Activated CD4-positive, alpha-beta T cell treated with anti-CD3 and anti-CD28 coated beads for 1 hour (primary cell): ENCODE measurements at regions not wholly inside any gene's neighbourhood (a gene's known extent, or its start where the extent isn't known, plus 50 kb on each side); places are given as distances from the start of the nearest gene placed in this dataset.

Experiments
- DNase-seq: peaks from one replicate; pipeline ENCODE4 v3.0.0-alpha.2; 2020

DNA sequence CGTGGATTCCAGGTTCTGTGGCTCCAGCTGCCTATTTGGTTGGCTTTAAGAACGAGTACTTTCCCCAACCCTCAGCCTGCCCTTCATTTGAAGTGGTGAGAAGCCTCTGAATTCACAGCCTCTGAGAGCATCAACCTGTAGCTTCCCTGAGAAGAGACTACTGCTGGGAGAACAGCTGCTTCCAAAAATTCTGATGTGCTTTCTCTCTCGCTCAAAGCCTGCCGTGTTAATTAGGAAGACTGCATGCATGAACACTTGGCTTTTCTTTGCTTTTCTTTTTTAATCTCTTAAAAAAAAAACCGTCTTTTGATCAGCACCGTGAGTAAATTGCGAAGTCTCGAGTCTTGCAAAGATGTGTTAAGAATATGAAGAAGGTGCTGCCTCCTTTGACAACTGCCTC lies 153.4 kb upstream of the MAP1B start:
- DNase-seq, result no peak

DNA sequence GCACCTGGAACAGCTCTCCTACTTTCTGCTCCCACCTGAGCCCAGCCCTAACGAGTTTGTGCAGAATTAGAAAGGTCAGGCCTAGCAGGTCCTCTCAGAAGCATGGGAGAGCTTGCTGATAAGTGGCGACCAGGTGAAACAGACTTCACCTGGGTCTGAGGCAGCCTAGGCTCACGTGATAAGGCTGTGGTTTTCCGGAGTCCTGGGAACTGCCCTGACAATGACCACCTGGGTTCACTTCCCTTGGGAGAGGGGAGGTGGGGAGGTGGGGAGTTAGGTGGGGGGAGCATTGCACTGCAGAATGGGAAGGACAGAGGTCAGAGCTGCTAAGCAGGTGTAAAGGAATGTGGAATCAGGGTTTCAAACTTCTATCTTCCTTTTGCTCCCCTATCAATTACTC lies 152.9 kb upstream of the MAP1B start:
- no peak for DNase-seq

DNA sequence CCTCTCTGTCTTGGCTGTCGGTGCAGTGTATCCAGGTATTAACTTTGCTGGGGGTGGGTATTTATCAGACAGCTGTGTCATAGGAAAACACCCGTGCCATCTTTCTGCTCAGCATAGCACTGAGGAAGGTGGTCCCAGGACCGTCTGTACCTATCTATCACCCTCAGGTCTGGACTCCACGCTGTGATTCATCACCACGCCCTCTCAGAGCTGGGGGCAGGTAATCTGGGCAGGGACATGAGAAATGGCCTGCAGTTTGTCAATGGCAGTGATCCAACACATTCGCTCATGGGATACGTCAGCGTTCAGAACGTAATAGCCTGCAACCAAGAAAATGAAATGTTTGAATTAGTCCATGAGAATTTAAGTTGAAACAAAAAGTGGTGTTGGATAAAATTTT lies 151.6 kb upstream of the MAP1B start:
- DNase-seq, result no peak

DNA sequence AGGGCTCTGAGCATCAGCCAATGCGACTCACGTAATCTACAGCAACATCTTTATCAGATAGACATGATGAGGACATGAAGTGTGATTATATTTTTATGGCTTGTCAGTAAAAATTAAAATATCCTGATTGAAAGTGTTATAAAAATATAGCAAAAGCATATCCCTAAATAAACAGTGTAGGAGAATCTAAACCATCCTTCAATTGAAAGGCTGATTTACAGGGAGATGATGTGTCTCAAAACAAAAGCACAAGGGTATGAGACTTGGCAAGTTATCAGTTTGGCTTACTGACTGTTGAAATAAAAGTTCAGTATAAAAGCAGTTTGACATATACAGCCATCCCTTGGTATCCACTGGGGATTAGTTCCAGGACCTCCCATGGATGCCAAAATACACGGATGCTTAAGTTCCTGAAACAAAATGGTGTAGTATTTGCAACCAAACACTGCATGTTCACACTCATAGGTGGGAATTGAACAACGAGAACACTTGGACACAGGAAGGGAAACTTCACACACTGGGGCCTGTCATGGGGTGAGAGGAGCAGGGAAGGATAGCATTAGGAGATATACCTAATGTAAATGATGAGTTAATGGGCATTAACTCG lies 149.9 kb upstream of the MAP1B start:
- DNase-seq, result no peak

DNA sequence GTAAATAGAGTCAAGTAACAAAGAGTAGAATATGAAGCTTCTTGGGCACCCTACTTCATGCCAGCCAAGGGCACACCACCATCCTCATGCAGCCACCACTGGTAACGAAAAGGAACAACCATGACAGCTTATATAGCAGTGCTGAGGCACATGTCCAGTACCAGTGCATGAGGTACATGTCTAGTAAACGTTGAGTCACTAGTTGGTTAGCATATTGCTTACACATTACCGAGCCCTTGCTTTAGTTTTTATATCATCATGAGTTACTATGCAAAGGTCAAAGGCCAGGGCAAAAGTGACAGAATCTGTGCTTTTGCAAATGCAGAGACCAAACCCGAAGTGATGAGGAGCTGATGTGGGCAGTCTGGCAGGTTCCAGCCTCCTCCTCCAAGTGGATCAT lies 147.1 kb upstream of the MAP1B start:
- no peak for DNase-seq

DNA sequence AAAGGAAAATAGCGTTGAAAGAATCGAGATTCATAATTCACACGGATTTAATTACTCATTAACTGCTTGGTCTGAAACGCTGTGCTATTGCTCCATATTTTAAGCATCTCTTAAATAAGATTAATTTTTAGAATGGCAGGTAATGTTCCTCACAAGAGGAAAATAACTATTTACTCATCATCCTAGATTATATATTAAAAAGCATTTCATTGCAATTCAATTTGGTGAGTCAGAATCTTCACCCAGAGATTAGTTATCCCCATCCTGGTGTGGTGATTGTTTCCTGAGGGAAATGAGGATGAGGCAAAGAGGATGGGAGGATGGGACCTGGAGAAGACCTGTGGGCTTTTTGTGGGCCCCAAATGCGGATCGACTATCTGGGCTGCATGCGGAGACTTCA lies 145.5 kb upstream of the MAP1B start:
- DNase-seq, result no peak

DNA sequence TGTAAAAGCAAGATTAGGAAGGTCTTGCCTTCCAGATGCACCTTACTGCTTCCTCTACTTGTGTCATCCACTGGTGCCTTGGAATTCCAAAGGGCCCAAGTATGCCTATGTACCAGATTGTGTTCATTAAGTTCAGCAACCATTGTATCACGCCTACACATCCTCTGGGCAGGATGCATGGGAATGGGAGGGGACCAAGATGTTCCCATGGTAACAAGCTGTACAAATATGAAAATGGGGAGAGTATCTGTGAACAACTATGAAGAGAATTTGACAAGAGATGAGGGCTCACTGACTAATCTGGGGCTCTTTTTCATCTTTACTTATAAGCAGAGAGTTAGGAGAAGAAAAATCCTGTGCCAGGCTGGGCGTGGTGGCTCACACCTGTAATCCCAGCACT lies 137.8 kb upstream of the MAP1B start:
- no peak for DNase-seq

DNA sequence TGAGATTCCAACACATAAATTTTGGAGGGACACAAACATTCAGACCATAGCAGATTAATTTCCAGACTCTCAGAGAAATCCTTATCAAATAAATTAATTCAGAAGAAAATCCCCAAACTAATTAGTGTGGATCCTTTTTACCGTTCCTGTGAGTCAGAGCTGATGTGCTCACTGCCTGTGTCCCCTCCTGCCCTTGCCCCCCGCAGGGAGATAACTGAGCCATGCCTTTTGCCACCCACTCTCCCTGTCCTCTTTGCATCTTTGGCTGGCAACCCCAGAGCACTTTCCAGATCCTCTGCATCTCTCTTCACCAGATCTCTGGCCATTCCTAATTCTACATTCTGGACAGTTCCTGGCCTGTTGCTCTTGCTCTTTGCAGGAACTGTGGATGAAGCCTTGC lies 135.4 kb upstream of the MAP1B start:
- no peak for DNase-seq

DNA sequence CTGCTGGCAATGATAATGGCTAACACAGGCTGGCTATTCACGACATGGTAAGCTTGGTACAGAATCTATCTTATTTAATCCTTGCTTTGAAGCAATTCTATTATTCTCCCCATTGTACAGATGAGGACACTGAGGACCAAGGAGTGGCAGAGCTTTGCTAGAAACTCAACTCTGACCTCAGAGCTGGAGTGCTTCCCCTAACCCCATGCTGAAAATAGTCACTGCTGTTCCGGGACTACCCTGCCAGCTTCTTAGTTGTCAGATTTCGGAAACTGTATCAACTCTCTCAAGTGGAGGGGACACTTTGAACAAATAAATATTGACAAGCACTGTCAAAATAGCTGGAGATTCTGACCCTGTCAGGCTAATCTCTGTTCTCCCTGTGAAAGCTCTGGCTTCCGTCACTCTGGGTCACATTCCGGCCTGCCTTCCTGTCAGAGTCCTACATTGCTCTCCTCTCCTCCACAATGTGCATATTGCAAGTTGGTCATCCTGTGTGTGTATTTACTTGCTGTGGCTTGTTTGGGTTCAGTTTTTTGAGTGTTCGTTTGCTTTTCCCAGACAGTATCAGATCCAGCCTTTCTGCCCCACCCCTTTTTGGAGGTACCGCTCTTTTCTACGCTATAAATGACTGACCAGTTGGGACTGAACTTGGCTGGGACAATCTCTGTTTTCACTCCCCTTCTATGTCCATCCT lies 134.3 kb upstream of the MAP1B start:
- DNase-seq, result no peak

DNA sequence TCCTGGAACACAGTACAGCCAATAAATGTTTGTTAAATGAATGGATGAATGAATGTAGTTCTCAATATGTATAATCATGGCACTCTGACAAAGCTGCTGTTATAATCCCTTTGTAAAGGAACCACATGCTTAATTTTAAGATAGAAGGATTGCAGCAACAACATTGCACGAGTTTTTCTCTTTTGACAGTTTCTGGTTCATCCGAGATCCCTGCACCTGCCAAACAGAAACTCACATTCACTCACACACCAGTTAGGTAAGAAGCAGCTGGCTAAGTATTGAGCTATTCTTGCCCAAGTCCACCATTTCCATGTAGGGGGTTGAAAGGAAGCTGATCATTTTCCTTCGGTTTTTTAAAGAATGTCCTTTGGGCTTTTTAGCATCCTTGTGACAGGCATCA lies 133.7 kb upstream of the MAP1B start:
- DNase-seq, result no peak

DNA sequence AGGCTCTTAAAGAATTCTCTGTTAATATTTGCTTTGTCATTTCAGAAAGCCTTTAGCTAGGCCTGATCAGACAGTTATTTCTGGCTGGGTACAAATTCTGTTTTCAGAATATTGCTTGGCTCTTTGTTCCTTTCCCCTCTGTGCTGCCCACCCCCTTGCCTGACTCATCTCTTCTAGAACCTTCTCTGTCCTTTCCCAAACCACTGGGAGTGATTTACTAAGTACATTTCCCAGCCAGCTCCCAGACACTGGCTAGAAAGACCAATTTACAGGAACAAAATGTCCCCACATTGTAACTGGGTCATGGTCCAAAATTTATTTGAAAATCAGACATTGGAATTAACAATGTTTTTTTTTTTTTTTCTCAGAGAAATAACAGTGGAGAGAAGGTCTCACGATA lies 133.1 kb upstream of the MAP1B start:
- DNase-seq, result no peak

DNA sequence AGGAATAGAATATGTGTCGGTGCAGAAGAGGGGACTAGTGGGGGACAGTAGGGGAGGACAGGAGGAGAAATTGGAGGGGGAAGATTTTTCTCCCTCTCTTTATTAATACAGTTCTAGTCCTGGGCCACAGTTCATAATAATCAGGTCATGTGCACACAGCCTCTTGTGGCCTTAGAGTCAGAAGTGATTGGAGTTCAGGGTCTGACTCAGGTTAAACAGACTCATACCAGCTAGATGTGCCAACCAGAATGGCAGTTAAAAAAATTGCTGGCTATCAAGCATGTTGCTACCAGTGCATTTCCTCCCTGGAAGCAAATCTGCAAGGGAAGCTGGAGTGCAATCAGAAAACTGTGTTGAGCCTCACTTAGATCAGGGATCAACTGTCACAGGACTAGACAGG lies 132.7 kb upstream of the MAP1B start:
- no peak for DNase-seq

DNA sequence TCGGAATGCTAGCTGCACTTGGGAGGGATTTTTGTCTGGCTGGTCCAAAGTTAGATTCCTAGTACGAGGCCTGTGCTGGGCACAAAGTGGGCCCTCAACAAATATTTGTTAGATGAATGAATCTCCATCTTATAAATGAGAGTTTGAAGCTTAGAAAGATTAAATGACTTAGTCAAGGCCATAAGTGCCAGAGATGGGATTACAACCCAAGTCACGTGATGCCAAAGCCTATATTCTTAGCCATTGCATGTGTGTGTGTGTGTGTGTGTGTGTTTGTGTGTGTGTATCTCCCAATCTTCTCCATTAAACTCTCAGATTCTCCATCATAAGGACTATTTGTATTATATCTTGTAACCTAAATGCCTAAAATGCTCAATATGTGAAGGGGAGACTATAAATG lies 130.8 kb upstream of the MAP1B start:
- DNase-seq, result no peak

DNA sequence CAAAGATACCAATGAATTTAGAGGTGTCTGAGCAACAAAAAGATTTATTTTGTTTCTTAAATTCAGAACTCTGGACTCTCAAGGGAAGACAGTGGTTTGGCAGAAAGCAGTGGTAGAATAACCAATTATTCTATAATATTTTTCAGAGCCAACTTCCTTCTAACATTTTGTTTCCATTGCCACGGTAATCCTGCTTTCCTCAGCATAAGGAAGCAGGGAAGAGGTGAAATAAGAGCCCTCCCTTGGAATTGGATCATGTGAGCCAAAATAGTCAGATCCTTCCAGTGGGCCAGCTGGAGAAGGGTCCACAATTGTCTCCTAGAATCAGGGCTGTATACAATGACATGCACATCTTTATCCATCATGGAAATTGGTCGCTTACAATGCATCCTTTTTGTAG lies 130.0 kb upstream of the MAP1B start:
- DNase-seq, result no peak

DNA sequence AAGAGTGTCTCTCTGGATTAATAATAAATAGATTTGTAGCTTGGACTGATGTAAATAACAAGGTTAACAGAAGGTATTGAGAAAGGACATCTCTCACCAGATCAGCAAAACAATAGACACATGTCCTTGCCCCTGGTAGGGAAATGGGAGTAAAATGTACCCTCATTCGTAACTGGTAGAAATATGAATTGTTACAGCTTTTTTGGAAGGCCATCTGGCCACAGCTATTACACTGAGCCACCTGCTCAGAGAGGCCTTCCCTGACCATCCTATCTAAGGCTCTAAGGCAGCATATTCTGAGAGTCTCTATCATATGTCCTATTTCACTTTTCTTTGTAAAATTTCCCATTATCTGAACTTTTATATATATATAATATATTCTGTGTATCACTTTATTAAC lies 129.1 kb upstream of the MAP1B start:
- no peak for DNase-seq

DNA sequence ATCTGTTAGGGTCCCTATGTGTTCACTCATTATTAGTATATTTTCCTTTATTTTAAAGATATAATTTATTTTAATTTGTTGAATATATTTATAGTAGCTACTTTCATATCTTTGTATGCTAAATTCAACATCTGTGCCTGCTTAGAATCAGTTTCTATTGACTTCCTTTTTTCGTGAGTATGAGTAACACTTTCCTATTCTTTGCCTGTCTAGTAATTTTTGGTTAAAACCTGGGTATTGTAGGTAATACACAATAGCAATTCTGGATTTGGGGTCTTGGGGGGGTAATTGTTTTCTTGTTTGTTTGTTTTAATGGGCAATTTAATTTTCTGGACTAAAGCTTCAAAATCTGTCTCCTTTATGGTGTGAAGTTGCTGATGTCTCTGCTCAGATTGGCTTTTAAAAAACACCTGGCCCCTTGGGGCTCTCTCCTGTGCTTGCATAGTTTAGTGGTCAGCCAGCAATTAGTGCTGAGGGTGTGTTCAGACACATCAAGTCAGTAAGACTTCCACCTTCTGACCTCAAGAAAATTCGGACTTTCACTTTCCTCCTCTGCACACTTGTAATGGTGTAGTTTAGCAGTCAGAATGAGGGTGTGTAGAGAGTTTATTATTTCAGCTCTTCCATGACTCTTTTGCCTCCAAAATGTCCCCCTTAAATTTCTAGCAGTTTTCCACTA lies 124.4 kb upstream of the MAP1B start:
- DNase-seq, result no peak

DNA sequence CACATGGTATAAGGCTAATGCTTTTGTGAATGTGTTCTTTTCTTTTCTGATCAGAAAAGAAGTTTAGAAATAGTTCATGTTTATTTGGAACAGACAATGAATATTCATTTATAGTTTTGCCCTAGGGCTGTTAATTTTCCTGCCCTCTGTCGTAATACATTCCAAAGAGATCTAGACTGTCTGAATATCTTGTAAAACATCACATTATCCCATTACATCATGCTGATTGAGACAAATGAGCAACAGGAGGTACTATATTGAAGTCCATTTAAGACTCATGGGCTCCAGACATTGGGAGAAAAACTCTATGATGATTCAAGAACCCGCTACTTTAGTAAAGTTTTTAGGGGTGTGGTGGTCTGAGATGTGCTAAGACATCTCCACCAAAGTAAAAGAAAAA lies 121.2 kb upstream of the MAP1B start:
- no peak for DNase-seq

DNA sequence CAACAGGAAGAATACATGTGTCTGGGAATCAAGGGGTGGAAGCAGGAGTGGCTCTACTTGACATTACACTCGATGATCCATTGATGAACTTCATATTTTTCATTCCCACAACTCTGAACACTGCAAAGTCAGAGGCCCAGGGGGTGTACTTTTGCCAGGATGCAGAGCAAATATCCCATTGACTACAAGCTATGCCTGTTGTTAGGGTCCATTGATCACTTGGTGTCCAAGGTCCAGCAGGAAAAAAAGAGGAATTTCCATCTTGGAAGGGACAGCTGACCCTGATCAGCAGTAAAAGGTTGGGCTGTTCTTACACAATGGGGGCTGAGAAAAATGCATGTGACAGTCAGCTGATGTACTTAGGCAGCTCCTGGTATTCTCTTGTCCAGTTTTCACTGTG lies 118.5 kb upstream of the MAP1B start:
- no peak for DNase-seq

DNA sequence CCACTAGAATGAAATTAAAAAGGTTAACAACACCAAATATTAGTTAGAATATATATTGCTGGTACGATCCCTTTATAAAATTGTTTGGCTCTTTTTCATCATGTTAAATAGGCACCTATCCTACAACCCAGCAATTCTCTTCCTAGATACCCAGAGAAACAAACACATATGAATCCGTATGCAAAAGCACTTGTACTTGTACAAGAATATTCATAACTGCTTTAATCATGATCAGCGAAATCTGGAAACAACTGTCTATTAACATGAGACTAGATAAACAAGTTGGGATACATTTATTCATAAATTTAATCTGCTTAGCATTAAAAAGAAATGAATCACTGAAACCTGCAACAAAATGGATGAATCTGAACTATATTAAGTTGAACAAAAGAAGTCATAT lies 113.7 kb upstream of the MAP1B start:
- DNase-seq, result no peak

DNA sequence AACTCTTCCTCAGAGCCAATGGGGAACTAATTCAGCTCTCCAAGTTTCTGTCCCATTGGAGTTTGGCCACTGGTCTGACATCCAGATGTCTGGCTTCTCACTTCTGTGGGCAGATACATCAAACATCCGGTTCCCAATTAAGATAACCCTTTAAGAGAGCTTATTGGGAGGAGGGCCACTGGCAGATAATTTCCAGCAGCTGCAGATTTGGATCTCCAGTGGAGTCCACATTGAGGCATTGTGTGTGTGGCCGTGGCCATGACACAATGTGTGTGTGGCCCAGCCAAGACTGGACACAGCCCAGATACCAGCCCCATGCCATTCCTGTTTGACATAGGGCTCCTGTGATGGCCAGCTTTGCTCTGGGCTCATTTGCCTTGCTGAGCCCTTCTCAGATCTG lies 110.5 kb upstream of the MAP1B start:
- DNase-seq, result no peak

DNA sequence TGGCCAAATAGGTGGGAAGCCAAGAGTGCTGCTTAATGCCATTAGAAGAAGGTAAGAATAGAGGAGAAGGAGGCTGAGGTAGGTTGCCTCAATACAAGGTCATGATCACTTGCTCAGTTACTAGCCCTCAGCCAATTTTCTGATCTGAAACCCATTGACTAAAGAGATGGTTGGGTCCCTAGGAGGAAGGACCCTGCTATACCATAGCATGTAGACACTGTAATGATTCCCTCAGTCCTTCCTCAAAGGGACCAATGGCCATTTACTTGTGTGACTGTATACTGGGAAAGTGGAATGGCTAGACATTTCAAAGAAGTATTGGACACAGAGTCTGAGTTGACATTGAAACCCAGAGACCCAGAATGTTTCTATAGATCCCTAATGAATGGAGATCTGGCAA lies 108.5 kb upstream of the MAP1B start:
- no peak for DNase-seq

DNA sequence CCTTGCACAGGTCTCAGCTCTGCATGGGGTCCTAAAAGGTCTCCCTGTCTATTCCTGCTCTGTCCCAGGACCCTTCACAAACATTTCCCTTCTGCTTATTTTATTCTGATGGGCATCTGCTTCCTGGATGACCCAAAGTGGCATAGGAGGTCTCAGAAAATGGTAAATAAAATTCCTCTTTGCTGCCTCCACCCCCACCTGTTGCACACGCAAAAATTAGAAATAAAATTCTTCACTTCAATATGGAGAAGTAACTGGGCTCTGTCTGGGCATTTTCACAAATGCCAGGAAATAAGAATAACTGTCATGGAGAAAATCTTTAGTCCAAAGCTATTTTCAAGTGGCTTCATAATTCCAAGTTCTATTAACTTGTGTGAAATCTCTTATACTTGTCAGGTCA lies 106.6 kb upstream of the MAP1B start:
- DNase-seq, result no peak

DNA sequence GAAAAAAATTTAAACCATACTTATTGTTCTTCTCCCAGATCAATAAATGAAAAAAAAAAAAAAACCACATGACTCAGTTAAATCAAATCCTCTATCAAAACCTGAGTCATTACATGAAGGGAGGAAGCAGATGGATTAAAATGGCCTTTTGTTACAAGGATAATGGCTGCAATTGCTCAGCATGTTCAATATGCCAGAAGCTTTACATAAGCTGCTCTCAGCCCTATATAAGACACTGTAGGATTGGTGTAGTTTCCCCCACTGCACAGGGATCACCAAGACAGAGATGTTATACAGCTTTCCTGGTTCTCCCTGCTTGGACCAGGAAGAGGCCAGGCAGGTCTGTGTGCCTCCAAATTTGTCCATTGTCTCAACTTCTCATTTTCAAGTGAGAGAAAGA lies 101.6 kb upstream of the MAP1B start:
- DNase-seq, result no peak

DNA sequence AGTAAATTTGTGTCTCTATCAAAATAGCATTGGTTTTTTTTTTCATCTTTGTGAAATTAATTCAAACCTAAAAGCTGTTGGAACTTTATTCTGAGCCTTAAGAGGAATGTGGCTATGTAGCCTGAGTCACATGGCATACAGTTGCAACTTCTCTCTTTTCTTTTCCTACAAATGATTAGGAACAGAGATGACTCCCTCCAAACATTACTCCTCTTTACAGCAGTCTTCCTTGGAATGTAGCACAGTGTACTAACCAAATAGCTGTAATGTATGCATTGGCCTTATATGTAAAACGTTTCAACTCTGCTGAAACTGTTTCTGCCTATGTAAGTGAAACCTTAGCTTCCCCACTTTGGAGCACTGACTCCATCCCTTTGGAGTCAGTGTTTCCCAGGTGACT lies 100.9 kb upstream of the MAP1B start:
- DNase-seq, result no peak
